Hematopoietic multipotent progenitor cell (in vitro differentiated cells): ENCODE measurements at regions not wholly inside any gene's neighbourhood (a gene's known extent, or its start where the extent isn't known, plus 50 kb on each side); places are given as distances from the start of the nearest gene placed in this dataset.
"Not testable (repeated sequence)": the region's sequence is repeated elsewhere in the genome, so short reads cannot be mapped to it uniquely, and the experiment has no call there.

Source experiments
- DNase-seq, 3 donors: peaks; one replicate each; pipeline ENCODE4 v3.0.0-alpha.2; 2011 to 2015; ENCODE audit warnings: low read depth in 2 of 3, low spot score in 2 of 3

DNA sequence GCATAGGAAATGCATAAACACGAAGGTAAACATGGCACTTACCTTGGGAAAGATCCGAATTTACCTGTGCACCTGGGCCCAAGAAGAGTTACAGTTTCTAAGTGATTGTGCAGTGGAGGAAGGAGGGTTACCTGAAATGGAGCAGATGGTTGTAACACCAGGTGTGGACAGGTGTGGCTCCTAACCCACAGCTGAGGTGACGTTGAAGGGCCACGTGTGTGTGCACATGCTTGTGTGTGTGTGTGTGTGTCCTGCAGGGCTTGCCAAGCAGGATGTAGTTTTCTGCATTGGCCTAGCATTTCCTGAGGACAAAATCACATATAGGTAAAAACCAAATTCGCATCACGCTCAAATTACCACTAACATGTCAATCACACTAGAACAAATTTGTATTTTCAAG is 240.8 kb downstream of the ANKRD60 start:
- no peak for DNase-seq

DNA sequence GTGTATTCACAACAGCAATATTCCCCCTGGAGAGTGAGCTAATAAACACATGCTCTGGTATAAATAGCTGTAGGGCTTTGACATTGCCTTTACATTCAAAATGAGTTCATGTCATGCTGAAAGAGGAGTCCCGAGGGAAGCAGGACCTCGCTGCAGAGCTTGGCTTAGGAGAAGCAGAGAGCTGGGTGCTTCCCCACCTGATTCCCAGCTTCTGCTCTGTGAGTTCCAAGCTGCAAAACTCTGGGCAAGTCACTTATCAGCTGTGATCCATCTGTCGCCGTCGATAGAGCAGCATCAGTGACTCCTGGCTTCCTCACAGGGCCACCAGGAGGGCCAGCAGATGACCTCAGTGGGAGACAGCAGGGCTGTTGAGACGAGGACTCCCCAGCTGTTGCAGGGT is 241.8 kb downstream of the ANKRD60 start:
- no peak for DNase-seq

DNA sequence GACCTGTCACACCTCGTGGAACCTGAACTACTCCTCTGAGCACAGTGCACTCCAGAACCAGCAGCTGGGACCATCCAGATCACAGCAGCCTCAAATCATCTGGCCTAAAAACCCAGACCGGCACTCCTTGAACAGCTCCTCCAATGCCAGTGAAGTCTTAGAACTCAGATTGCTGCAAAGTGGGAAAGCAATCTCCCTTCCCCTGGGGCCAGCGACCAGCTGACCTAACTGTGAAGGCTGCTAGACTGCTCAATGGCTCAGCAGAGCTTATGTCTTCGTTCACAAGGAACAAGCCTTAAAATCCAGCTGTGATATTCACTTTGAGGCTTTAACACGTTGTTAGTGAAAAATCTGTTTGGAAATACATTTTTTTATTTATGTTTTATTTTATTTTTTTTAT is 243.2 kb downstream of the ANKRD60 start:
- no peak for DNase-seq

DNA sequence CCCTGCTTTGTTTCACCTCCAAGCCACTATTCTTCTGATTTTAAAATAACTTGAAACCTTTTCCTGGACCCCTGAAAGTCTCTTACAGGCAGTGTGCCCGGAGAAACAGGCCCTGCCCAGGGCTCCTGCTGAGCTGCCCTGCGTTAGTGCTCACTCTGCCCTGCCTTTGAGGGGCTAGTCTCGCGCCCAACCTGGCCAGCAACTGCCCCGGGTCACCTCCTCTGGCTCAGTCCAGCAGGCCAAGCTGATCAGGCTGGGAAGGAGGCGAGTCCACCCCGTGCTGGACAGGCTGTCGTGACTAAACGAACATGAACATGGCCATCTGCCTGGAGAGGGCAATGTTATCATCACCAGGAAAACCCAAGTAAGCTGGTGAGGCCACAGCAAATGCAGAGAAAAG is 245.4 kb downstream of the ANKRD60 start:
- no peak for DNase-seq

DNA sequence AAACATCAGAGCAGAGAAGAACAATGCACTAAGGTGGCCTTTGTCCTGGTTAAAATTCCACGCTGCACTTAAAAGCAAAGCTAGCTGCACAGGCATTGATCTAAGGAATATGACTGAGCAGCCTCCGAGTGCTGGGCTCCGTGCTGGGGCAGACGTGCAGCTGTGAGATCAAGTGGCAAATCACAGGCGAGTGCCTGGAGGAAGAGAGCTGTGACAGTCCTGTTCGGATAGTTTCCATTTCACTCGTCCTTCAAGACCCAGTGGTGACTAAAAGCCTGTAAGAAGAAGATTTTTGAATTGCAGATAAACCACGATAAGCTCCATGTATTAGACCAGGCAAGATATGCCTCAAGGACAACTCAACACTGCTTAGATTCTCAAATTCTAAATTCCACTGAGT is 247.9 kb downstream of the ANKRD60 start:
- DNase-seq = no peak

DNA sequence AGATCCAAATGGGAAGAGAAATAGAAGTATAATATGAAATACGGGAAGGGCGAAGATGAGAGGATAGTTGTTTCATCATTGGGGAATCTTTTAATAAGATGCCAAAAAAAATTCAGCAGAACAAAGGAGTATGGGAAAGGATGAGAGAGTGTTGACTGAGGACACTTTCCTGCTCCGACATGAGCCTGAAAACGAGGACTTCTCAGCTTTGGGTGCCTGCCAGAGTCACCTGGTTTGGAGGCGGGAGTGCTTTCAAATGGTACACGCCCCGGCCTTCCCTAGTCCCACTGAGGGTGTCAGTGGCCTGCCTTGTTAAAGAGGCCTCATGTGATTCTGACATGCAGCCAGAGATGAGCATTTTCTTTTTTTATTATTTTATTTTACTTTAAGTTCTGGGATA is 250.9 kb downstream of the ANKRD60 start:
- no peak for DNase-seq

DNA sequence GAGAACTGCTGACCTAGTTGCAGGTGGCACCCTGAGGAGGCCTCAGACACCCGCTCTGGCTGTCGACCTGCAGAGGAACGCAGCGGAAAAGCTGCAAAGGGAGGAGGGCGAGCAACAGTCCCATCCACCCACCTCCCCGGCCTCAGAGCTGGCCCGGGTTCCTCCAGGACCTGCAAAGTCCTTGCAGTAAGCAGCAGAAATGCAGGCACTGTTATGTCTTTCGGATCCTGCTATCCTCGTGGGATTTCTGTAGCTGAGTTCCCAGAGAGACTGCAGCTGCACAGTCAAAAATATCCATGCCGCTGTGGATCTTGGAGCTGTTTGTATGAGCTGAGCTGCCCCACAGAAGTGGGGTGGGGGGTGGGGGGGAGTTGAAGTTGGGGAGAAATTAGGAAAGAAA is 251.3 kb downstream of the ANKRD60 start:
- no peak for DNase-seq

DNA sequence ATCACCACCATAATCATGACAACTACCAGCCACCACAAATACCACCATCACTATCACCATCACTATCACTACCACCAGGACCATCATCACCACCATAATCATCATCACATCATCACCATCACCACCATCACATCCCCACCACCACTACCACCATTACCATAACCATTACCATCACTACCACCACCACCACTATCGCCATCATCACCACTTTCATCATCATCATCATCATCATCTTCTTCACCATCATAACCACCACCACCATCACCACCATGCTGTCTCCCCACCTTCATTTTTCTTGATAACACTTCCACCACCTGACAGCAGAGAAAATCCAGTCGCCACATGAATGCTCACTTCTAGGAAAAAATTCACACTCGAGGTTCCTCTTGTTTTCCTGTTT is 253.6 kb downstream of the ANKRD60 start:
- DNase-seq = no peak

DNA sequence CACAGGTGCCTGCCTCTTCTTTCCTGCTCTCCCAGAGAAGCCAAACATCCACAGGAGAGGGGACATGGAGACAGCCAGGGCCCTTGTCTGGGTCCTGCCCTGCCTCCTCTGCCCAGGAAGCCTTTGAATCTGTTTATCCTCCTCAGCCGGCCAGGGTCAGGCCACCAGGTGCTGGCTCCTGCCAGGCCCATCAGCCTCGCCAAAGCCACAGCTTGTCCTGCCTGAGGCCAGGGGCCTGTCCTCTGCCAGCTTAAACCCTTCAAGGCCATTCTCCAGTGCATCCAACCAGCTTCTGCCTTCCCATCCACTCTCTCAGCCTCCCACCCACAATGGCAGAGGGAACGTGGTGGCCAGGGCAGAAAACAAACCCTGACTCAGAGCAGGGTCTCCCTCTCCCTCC is 254.6 kb downstream of the ANKRD60 start:
- DNase-seq = no peak

DNA sequence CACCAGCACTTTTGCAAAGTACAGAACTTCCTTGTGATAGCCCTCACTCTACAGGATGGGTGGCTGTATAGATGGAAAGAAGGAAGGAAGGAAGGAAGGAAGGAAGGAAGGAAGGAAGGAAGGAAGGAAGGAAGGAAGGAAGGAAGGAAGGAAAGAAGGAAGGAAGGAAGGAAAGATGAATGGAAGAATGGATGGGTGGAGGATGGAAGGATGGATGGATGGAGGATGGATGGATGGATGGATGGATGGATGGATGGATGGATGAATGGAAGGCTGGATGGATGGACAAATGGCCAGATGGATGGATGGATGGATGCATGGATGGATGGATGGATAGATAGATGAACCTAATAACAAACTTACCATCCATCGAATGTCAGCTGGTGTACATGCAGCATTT is 256.9 kb downstream of the ANKRD60 start:
- DNase-seq = not testable (repeated sequence)

DNA sequence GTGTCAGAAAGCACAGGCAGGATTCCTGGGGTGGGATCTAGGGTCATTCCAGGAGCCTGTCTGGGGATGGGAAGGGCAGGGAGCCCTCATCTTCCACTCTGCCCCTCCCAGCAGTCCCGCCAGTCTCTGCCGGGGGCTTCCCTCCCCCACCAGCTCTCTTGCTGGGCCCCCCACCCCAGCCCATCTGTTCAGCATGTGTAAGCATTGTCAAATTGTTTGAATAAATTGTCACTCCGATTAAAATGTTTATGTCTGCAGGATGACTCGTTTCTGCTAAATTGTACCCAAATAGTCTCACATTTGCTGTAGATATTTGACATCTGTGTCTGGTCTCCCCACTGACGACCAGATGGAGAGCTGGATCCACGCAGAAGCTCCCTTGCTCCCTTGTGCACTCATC is 257.6 kb downstream of the ANKRD60 start:
- DNase-seq = no peak

DNA sequence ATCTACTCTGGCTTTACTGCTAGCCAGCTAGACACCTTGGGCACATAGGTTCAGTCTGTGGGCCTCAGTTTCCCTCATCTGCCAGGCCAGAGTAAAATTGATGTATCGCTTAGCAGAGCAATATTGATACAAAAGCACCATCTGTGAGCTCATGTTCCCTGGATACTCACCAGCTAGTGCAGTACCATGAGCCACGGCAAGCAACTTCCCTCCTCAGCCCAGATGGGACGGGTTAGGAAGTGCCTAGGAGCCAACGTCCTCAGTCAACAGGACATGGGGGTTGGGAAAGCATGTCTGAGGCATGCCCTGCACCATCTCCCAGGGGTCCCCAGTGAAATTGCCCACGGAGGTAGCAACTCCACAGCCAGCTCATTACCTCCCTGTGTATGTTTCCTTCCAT is 258.3 kb downstream of the ANKRD60 start:
- DNase-seq = no peak

DNA sequence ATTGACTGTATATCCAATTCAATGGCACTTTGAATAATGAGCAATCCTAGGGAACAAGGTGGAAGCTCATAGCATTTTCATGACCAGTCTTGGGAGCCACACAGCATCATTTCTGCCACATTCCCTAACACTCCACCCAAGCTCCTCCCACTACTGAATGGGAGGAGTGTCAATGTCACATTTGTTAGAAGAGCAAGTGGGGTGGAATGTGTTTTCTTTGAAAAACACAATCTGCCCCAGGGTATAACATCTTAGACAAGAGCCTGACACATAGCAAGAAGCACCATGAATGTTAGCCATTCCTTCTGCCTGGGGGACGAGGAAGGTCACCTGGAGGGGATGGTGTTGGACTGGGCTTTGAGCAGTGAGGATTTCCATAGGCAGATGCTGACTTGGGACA is 258.3 kb upstream of the PMEPA1 start:
- no peak for DNase-seq

DNA sequence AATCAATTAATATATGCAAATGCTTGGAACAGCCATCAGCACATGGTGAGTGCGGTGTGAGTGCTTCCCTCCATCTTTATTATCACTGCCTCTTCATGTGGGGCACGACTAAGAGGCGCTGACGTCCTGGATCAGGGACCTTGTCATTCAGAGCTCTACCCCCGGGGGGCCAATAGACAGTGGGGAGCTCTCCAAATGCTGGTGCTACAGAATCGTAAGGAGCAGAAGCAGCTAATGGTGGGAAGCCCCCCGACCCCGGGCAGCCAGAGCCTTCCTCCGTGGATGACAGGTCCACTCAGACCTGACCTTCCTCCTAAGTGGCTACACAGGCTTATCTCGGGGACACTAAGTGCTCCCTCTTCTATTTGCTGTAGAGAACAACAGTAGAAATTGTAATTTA is 257.5 kb upstream of the PMEPA1 start:
- no peak for DNase-seq

DNA sequence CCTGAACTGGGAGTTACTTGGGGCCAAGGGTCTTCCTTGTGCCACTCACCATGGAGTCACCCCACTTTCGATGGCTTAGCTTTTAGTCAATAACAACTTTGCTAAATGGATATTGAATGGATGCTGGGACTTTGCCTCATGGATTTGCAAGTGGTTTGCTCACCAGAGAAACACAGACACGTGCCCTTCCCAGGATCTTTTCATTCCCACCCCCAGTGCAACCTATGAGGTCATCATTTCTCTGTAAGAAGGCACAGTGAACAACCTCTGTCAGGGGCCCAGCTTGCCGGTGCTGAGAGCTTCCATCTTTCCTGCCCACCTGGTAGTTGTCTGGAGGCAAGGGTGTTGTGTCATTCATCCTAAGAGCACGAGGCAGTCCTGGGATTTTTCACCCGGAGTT is 256.8 kb upstream of the PMEPA1 start:
- no peak for DNase-seq

DNA sequence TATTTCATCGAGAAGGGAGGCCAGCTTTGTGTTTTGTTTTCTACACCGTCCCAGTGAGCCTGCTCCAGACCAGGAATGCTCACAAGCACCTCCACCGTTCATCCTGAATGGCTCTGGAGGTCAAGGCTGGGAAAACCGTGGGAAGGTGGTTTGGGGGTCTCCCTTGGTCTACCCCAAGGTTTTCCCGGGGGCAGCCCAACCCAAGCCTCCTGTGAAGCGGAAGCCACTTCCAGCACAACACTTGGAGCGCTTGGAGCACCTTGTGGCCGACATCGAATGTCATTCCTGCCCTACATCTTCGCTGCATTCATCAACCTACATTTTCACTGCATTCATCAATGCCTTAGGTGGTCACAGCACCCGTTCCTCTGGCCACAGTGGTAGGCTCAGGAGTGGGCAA is 255.6 kb upstream of the PMEPA1 start:
- no peak for DNase-seq

DNA sequence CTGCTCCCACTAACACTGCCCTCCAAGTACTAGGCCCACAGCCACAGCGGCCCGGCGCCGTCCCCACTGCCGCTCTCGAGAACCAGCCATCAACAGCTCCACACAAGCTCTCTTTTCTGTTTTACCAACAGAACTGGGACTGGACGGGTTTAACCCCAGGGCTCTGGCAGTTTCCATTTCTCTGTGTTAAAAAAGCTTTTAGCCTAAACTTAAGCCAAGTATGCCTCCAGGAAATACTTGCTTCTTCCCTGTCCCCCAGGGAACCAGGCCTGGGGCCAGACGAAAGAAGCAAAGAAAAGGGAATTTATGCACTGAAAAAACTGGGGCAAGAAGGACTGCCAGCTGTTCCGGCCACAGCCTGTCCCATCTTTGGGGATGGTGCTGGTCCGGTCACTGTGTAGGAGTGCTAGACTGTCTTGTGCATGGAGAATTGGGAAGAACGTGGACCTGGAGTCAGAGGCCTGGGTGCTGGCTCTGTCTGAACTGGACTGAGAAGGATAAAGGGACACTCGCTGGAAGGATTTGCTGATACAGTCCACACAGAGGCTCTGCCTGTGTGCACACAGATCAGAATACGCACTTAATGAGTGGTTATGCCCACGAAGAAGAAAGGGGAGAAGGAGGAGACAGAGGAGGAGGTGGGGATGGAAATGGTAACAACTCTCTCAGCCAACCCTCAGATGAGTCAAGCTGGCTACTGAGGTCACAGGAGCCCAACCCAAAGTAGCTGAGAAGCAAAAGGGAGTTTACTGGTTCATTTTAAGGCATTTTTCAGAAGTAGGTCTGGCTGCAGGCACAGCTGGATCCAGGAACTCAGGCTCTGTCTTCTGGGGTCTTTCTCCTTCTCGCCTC is 254.4 kb upstream of the PMEPA1 start:
- no peak for DNase-seq

DNA sequence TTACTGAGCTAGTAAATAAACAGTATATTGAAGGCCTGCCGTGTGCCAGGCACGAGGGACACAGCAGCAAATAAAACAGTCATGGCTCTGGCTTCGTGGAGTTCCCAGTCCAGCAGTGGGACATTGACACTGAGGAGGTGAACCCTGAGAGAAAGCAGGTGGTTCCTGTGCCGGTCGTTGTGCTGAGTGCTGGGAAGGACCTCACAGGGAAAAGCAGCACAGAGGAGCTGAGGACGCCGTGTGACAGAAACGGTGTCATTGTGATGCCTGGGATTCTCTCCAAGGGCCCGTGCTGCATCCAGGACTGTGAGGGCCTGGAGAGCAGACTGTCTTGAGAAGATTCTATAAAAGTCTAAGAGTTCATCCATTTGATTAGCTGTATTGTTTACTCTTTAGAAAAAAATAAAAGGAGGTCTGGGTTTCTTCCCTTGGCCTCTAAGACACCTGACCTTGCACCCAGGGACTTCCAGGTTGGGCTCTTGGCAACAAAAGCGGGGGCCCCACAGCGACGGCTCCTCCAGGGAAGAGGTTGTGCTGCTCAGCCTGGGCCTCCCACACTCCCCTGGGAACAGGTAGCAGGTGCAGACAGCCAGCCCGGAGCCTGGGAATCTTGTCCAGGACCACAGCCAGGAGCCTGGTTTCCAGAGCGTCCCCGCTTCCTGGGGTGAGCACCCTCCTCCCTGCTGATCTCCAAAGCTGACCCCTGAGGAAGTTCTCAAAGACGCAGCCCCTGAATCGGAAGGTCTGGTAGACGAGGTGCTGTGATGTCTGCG is 251.2 kb upstream of the PMEPA1 start:
- no peak for DNase-seq

DNA sequence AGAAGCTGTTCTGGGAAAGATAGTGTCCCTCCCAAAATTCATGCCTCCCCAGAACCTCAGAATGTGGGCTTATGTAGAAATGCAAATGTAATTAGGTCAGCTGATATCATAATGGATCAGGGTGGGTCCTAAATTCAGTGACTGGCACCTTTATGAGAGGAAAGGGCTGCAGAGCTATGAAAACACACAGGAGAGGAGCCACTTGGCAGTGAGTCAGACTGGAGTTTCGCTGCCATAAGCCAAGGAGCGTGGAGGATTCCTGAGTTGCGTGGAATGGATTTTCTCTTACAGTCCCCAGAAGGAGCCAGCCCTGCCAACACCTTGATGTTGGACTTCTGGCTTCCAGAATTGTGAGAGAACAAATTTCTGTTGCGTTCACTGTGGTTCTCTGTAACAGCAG is 249.8 kb upstream of the PMEPA1 start:
- DNase-seq = no peak

DNA sequence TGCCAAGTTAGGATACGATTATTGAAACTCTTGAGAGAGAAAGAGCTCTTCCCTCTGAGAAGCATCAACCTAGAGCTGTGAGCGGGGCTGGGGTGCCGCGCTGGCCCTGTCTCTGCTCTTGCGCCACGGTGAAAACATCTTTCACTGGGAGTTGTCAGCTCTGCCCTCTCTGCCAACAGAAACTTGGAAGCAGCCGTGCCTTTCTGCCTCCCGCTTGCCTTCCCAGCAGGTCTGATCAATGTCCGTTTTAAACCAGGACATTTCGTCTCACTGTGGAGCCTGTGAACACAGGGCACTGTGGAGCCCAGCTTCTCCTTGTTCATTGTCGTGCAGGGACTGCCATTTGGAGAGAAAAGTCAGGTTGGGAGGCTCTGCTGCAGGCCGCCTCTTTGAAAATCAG is 249.2 kb upstream of the PMEPA1 start:
- no peak for DNase-seq

DNA sequence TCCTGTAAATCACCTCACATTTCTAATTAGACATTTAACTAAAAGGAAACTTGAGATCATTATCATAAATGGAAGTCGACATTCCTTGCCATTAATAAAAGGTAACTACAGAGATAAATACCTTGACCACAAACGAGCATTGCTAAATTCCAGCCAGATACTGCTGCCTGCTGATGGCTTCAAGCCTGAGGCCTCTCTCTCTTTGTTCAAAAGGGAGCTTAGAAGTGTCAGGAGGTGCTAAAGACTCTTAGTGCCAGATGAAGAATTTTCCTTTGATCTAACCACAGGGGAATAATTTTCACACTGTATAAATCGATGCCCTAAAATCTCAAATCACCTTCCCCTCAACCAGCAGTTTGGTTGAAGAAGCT is 248.2 kb upstream of the PMEPA1 start:
- DNase-seq = no peak

DNA sequence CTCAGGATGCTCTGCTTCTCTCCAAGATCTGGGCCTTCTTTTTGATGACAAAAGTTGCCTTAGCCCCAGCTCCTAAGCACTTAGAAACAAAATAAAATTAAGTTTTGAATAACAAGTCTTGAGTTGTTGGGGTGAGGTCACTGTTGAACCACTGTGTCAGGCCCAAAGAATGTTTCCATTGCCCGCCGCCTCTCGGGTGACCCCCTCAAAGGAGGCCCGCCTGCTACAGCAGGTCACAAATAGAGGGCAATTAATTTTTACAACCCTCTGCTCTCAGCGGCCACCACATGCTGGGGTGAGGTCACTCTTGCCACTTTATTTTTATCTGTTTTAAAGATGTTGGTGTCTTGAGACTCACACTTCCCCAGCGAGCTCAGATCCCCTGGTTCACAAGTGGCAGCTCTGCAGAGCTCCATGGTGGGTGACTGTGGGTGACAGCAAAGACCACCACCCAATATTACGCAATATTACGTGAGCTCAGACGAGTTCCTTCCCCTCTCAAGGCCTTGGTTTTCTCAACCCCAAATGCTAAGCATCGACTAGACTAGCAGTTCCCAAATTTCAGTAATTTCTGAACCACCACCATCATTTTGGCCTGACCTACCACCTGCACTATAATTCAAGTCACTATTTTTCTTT is 247.7 kb upstream of the PMEPA1 start:
- no peak for DNase-seq
